Esophagus muscularis mucosa (tissue), 4 donors: ENCODE measurements at regions not wholly inside any gene's neighbourhood (a gene's known extent, or its start where the extent isn't known, plus 50 kb on each side); places are given as distances from the start of the nearest gene placed in this dataset.

Source experiments
- EP300 ChIP-seq: sonication (generic); formaldehyde crosslinking; IDR thresholded peaks from one replicate; pipeline ENCODE4 v1.6.1; 2017; ENCODE audit warnings: antibody characterized with exemption
- POLR2A ChIP-seq: fragments of 450-650 bp; IDR thresholded peaks from one replicate; pipeline ENCODE4 v1.6.1; 2017; ENCODE audit warnings: antibody characterized with exemption, moderate library complexity, mild to moderate bottlenecking, low read depth
- TF ChIP-seq, protein P1 (sequence below), 3 experiments: fragments of 200-600 bp in 2 of 3; fragments of 450-650 bp in 1 of 3; sonication (generic) in 2 of 3; IDR thresholded peaks; one replicate each; pipeline ENCODE4 v1.5.1; 2017 to 2019; ENCODE audit warnings: antibody characterized with exemption in 3 of 3, mild to moderate bottlenecking in 2 of 3, moderate library complexity in 1 of 3

GRCh38 chr17:72447251-72447640 lies 326.4 kb downstream of the SOX9 start:
- TF ChIP-seq POLR2A (no peak), EP300 (no peak)
- TF ChIP-seq, protein P1, sequence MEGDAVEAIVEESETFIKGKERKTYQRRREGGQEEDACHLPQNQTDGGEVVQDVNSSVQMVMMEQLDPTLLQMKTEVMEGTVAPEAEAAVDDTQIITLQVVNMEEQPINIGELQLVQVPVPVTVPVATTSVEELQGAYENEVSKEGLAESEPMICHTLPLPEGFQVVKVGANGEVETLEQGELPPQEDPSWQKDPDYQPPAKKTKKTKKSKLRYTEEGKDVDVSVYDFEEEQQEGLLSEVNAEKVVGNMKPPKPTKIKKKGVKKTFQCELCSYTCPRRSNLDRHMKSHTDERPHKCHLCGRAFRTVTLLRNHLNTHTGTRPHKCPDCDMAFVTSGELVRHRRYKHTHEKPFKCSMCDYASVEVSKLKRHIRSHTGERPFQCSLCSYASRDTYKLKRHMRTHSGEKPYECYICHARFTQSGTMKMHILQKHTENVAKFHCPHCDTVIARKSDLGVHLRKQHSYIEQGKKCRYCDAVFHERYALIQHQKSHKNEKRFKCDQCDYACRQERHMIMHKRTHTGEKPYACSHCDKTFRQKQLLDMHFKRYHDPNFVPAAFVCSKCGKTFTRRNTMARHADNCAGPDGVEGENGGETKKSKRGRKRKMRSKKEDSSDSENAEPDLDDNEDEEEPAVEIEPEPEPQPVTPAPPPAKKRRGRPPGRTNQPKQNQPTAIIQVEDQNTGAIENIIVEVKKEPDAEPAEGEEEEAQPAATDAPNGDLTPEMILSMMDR (IDR thresholded peaks at IDR 0.05), result no peak
